GM18520 (cell line): ENCODE measurements at regions not wholly inside any gene's neighbourhood (a gene's known extent, or its start where the extent isn't known, plus 50 kb on each side); places are given as distances from the start of the nearest gene placed in this dataset.

Experiments
- ATAC-seq: cut with Tn5 transposase; IDR thresholded peaks from one replicate; pipeline ENCODE4 v1.9.1; 2021; ENCODE audit not compliant: unreplicated experiment

- ATAC-seq: no peak
Measured at GRCh38 chr3:66592016-66592761, 91.4 kb upstream of the LRIG1 start.

DNA sequence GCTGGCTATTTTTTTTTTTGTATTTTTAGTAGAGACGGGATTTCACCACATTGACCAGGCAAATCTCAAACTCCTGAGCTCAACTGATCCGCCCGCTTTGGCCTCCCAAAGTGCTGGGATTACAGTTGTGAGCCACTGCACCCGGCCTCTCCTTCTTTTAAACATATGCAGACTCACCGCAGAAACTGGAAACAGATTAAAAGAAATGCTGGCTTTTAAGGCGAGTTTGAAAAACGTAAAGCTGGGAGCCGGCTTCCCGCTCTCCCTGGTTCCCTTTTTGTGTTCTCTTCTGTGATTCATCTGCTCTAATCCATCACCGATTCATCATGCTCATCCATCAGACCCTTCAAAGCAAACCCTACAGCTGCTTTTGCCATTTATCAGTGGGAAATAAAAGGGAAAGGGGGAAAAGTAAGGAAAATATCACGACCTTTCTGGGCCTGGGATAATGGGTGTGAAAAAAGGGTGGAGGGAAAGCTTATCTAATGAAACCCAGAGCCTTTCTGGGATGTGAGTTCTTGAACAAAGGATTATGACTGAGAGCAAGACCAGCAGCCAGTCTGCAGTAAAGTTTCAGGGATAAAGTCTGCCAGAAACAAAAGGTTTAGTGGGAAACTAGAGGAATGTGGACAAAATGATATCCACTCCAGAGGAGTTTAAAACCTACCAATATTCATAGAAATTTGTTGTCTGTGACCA is 92.3 kb upstream of the LRIG1 start:
- no peak for ATAC-seq

GRCh38 chr3:66593978-66594377 is 93.2 kb upstream of the LRIG1 start:
- ATAC-seq: no peak

DNA sequence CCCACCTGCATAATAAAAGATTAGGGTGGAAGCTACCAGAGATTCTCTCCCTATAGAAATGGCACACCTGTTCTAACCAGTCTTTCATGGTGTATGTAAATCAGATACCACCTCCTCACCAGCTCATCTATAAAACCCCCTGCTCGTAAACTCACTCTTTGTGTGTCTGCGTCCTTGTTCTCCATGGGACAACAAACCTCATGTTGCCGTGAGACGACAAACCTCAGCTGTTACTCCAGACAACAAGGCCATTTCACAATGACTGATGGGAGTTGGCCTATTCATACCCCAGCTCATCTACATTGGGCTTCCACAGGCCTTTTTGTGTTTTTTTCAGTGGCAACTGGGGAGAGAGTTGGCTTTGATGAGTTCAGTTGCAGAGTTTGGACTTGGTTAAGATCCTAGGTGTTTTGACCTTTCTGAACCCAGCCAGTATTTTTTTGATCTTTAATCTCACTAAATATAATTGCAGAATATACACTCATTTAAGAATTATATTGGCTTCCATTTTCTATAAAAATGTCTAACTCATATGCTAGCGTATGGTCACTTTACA is 96.6 kb upstream of the LRIG1 start:
- no peak for ATAC-seq

DNA sequence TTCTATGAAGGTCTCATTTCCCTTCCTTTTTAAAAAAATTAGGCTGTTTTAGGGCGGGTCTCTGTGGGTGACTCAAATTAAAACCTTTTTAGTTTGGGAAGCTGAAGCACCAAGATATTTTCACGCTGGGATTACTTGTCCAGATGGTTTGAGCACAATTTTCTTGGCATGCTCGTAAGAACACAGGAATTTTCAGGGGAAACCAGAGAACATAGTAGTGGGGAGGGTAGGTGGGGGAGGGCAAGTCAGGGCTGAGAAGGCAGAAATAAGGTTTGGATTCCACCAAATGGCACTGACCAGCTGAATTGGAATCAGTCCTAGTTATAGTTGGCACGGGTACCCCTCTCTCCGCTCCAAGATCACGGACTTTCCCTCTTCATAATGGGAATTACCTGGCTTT is 97.3 kb upstream of the LRIG1 start:
- no peak for ATAC-seq

GRCh38 chr3:66602237-66602636 is 101.4 kb upstream of the LRIG1 start:
- no peak for ATAC-seq

- no peak for ATAC-seq
Measured at GRCh38 chr3:66602691-66603090, 101.9 kb upstream of the LRIG1 start.

GRCh38 chr3:66603151-66603611 is 102.4 kb upstream of the LRIG1 start:
- no peak for ATAC-seq

- ATAC-seq: no peak
Measured at GRCh38 chr3:66604481-66604880, 103.7 kb upstream of the LRIG1 start.

DNA sequence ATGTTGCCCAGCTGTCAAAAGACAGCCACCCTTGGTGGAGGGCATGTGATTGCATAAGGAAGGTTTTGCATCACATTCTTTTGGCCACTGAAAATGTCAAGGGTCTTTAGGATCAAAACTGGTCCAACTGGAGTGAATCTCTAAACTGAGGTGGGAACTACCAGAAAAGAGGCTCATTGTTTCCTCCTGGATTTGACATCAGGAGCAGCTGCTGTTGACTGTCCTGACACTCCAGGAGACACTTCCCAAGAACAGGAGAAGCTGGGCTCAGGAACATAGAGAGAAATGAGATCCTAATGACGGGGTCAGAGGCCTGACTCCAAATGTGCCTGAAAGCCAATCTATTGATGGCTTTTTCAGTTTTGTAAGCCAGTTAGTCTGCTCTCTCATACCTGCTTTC is 105.3 kb upstream of the LRIG1 start:
- ATAC-seq: no peak

- no peak for ATAC-seq
Measured at GRCh38 chr3:66606868-66607267, 106.0 kb upstream of the LRIG1 start.

GRCh38 chr3:66609660-66610561 is 109.1 kb upstream of the LRIG1 start:
- no peak for ATAC-seq

DNA sequence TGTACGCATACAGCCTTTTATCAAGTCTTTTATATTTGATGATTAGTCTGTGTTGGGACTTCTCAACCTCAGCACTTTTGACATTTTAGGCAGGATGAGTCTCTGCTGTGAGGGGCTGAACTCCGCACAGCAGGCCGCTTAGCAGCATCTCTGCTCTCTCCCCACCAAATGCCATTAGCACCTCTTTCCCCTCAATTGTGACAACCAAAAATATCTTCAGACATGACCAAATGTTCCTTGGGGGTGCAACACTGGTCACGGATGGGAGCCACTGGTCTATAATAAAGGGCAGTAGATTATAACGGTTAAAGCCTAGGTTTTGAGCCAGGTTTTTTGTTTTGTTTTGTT is 109.7 kb upstream of the LRIG1 start:
- no peak for ATAC-seq

GRCh38 chr3:66615643-66616301 is 115.0 kb upstream of the LRIG1 start:
- no peak for ATAC-seq

GRCh38 chr3:66617351-66617750 is 116.5 kb upstream of the LRIG1 start:
- ATAC-seq: no peak

- no peak for ATAC-seq
Measured at GRCh38 chr3:66618066-66618465, 117.2 kb upstream of the LRIG1 start.

- ATAC-seq: no peak
Measured at GRCh38 chr3:66620296-66620695, 119.5 kb upstream of the LRIG1 start.

- no peak for ATAC-seq
Measured at GRCh38 chr3:66622756-66623457, 122.1 kb upstream of the LRIG1 start.

DNA sequence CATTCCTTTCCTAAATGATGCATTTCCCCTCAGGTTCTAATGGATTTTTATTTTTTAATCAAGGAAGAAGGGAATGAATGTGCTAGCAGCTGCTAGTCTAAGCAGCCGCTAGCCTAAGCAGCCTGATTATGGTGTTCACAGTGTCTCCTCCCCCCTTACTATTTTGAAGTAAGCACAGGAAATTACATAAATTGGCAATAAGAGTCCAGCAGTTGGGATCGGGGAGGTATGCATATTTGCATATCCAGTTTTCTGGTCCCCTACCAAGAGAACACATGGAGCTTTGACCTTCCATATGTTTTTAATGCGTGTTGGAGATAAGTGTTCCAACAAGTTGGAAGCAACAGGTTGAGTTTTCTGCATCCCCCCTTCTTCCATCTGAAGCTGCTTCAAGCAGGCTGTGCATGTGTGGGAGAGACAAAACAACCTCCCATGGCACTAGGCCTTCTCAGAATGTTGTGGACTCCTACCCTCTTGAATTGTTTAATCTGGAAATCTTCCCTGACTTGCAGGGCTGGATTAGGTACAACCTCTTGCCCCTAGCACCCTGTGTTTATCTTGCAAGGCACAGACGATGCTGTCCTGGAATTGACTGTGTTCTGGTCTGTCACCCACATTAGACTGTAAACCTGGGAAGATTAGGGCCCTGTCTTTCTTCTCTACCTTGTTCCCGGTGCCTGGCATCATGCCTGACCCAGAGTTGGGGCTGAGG is 124.8 kb upstream of the LRIG1 start:
- ATAC-seq: no peak
